ENCODE measurements at regions not wholly inside any gene's neighbourhood (a gene's known extent, or its start where the extent isn't known, plus 50 kb on each side); places are given as distances from the start of the nearest gene placed in this dataset.
A peak's percentile ranks its signal among the peaks of the same experiment; 100 is the strongest.

DNA sequence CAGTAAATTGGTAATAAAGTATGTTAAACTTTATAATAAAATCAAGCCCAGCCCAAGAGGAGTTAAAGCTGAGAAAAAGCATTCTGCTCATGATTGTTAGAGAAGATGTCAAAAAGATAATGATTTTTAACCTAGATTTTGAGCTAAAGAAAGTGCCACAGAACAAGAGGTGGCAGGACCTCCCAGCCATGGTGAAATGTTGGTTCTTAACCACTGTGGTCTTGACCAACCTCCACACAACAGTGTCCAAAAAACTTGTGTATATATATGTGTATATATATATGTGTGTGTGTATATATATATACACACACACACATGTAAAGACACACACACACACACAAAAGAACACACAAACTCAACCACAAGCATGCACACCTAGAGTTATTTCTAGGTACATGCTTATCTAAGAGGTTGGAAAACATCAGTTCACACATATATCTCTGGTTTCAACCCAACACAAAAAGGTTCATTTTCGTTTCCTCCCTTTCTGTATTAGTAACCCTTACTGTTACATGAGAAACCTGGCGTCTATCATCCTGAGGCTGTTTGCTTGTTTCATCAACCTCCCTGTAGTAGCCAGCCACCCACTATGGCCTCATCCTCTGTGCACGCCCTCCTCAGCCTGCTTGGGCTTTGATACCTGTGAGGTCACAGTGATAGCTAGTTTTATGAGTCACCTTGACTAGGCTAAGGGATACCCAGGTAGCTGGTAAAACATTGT, 631.8 kb upstream of the ID2 start:
- DNase-seq (ENCODE audit: low read depth), result no peak

DNA sequence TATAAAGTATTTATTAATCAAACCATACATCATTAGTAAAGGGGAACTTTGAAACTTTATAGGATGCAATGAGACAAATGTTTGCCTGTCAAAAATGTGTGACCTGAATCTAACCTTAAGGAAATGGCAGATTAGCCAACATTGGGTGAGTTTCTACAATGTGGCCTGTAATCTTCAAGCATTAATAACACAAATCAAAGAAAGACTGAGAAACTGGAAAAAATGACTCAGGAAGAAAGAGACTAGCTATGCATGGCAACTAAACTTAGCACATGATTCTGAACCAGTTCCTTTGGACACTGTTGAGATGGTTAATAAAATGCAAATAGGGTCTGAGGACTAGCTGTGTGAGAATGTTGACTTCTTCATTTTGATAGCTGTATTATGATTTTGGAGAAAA, 628.6 kb upstream of the ID2 start:
- DNase-seq (ENCODE audit: low read depth), result peak; percentile 49

DNA sequence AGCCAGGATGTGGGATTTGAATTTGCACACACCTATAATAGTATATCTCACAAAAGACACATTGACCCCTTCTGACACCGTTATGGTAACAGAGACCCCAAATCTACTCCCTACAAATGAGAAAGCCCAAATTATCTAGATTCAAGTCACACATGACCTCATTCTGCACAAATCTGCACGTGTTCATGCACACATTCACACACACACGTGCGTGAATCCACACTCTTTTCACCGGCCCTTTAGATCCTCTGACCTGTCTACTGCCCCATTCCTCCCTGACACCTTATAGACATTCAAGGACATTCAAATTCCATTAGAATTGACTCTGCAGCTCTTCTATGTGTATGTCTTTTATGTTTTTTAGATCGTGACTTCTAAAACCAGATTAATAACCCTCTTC, 627.8 kb upstream of the ID2 start:
- DNase-seq (ENCODE audit: low read depth), result no peak

DNA sequence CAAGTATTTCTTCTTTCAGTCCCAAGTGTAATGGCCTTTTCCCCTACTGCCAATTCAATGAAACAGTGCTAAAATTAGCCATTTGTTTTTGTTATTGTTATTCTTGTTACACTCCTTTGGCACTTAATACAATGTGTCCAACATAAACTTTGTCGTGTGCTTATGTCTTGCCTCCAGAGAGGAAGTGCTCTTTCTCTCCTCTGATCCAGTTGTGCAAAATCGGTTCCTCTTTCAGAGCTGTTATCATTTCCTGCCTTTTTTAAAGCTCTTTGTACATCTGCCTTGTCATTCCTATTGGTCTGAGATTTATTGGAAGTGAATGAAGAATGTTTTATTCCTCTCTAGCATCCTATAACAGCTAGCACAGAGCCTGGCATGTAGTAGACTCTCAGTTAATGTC, 623.2 kb upstream of the ID2 start:
- DNase-seq (ENCODE audit: low read depth), result no peak

DNA sequence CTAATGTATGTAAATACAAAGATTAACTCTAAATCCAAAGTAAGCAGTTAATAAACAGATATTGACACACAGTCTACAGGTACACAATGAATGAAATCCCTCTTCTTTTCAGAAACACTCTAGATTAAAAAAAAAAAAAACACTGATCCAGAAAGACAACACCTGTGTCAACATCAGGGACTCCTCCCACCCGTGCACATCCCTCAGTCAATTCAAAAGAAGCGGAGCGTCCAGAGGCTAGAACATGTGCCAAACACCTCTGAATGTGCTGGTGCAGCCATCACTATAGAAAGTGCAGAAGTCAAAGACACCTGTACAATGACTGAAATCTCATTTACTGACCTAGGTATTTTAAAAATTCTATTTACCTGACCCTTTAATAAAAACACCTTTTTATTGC, 622.6 kb upstream of the ID2 start:
- no peak for DNase-seq (ENCODE audit: low read depth)

DNA sequence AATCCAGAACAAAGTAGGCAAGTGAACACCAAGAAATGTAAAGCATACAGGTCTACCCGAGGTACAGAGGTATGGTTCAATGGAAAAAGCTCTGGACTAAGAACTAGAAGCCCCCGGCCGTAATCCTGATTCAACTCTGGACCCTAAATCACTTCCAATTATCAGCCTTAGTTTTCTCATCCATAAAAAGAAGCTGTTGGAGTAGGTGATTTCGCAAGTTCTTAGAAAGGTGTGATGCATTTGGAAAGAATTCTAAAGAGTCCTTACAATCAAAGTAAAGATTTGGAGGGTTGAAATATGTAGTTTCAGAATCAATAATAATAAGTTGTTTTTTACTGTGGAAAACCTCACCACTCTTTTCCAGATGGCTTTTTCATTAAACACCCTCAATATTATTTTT, 622.1 kb upstream of the ID2 start:
- no peak for DNase-seq (ENCODE audit: low read depth)

DNA sequence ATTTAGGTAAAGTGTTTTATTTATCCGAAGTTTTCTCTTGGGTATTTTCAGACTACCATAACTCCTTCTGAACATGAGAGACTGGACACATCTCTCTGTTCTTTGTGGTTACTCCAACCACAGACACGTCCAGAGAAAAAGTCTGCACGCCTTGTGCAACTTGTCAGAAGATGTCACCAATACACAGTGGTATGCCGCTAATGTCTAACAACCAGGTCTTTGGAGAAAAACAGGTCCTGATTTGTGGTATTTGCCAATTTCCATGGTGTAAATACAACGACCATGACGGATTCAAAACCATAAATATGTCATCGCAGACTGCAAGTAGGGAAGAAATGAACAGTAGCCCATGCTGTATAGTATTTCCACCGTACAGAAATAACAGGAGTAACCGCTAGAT, 620.6 kb upstream of the ID2 start:
- no peak for DNase-seq (ENCODE audit: low read depth)

DNA sequence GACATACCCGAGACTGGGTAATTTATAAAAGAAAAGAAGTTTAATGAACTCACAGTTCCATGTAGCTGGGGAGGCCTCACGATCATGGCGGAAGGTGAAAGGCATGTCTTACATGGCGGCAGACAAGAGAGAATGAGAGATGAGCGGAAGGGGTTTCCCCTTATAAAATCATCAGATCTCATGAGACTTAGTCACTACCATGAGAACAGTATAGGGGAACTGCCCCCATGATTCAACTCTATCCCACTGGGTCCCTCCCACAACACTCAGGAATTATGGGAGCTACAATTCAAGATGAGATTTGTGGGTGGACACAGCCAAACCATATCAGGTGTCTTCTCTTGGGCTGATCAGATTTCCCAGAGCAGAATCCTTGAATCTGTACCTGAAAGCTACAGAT, 617.3 kb upstream of the ID2 start:
- no peak for DNase-seq (ENCODE audit: low read depth)

DNA sequence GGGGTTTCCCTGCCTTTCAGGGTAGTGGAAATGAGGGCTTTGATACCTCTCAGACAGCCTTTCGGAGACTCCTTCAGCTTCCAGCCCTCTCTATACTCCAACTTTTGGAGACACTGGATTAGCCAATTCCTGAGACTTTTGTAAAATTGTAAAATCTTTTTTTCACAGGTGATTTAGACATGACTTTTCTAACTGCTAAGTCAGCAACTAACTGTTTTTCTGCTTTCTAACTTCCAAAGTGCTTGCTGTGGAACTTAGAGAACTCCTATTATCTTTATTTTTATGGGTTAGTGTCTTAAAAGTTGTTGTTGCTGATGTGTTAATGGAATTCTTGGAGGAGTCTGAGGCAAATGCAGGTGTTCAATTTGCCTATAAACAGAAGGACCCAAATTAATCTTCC, 616.7 kb upstream of the ID2 start:
- no peak for DNase-seq (ENCODE audit: low read depth)

DNA sequence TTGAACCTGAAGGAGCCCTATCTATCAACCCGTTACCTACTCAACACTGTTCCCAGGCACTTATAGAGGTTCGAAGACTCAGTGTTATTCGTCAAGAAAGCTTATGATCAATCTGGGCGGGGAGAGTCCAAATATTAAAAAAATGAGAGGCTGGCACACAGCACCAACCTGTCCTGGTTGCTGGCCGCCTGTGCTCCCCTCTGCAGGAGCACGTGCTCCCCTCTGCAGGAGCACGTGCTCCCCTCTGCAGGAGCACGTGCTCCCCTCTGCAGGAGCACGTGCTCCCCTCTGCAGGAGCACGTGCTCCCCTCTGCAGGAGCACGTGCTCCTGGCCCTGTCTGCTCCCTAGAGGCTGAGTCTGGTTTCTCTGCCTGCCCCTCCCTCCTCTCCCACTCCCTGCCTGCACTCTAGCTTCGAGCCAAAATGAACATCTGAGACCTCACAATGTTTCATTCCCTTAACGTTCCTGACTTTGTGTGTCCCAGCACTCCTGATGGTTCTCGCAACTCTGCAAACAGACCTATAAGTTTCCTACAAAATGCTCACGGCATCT, 614.0 kb upstream of the ID2 start:
- no peak for DNase-seq (ENCODE audit: low read depth)

DNA sequence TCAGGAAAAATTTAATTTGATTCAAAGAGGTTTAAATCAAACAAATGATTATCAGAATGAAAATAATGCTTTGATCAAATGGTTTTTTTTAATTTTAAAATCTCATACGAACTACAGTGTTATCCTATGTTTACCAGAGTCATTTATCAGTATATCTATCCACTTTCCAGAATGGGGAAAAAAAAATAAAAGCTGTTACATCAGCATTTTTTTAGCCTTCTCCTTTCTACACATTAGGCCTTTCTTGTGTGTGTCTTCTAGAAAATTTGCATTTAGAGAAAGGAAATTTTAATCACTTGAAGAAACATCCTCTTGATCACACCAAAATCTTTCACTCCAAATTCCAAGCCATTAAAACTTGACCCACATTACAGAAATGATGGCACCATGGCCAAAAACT, 608.9 kb upstream of the ID2 start:
- no peak for DNase-seq (ENCODE audit: low read depth)

DNA sequence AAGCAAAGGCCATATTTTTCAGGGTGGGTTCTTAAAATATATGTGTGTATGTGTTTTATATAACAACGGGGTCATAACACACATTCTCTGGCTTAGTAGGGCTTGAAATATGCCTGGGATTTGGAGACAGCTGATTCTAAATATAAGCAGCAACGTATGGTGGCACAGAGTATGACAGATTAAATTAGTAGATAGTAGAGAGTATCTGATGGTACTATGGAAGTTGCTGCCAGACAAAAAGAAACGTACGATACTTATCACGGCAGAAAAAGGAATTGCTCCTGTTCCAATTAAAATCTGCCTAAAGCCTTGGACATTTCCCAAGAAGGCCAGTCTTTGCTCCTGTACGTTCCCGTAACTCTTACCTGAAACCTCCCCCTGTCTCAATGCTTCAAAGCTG, 607.9 kb upstream of the ID2 start:
- DNase-seq (ENCODE audit: low read depth), result no peak

DNA sequence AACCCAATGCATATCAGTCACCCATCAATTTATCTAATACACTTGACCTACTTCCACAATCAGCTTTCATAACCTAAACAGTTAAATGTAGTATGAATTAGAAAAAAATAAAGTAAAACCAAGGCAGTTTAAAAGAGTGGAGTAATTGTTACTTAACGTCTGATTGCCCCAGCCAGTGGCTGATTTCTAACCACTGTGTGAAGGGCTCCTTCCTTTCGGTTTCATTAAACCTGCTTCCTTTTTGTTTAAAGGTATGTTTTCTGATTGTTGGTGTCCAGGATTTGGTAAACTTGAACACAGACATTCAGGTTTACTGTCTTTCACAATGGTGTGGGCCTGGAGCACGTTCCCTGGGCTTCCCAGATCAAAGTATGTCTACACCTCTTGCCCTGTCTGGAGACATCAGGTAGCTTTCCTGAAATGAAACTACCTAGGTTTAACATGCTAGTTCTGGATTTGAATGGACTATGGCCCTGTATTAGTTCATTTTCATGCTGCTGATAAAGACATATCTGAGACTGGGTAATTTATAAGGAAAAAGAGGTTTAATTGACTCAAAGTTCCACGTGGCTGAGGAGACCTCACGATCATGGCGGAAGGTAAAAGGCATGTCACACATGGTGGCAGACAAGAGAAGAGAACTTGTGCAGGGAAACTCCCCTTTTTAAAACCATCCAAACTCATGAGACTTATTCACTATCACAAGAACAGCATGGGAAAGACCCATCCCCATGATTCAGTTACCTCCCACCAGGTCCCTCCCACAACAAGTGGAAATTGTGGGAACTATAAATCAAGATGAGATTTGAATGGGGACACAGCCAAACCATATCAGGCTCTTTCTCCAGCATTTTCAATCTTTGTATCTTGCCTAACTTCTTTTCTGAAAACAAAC, 605.2 kb upstream of the ID2 start:
- DNase-seq (ENCODE audit: low read depth), result no peak

DNA sequence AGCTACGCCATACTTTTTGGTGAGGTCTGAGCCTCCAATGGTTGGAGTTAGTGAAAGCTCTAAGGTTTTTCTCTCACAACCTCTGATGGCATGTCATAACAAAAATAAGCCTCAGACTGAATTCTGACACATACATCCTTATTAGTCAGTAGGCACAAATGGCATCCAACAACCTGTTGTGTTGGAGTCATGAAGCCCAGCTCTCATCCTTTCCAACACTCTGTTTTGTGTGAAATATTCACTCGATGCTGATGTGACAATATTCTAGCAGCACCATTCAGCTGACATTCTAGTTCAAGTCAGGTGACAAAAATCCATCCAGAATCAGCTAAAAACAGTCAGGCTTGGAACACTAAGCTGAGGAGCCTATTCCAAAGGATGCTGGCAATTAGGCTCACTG, 603.2 kb upstream of the ID2 start:
- DNase-seq (ENCODE audit: low read depth), result no peak

DNA sequence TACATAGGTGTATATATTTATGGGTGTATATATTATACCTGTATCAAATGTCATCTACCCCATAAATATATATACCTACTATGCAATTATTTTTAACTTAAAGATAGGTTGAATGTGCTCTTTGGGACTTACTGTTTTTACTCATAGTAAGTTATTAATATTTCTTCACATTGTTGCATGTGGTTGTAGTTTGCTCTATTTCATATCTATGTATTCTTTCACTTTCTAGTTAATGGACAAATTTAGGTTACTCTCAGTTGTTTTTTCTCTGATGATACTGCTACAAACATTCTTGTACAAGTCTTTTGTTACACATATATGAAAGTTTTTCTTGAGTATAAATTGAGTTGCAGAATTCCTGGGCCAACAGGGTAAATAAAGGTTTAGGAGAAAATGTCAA, 601.8 kb upstream of the ID2 start:
- no peak for DNase-seq (ENCODE audit: low read depth)

DNA sequence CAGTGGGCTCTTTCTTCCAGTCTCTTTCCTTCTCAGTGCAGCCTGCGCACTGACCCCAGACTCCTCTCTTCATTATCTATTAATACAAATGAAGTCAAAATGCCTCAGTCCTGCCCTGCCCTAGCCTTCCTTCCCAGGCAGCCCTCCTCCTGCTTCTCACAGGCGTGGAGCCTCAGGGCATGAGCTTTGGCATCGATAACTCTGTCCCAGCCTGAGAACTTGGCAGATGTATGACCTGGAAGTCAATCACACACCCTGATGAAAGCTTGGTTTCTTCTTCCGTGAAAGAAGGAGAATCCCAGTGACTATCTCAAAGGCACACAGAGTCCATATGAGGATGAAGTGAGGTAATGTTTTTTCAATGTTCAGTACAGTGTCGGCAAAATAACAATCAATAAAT, 600.7 kb upstream of the ID2 start:
- DNase-seq (ENCODE audit: low read depth), result no peak

DNA sequence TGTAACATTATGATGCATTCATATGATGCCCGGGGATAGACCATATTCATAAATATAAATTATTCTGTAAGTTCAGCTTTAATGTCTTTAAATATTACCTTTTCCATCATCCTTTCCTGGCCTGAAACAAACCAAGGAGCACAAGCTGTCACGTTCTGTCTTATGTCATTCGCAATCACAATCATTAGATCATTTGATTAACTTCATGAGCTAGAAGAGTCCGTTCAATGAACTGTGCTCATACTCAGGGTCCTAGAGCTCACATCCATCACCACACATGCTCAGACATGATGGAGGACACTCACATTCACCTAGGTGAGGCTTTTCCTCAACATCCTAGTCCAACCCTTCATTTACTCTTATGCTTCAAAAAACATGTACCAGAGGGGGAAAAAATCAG, 599.0 kb upstream of the ID2 start:
- DNase-seq (ENCODE audit: low read depth), result no peak

DNA sequence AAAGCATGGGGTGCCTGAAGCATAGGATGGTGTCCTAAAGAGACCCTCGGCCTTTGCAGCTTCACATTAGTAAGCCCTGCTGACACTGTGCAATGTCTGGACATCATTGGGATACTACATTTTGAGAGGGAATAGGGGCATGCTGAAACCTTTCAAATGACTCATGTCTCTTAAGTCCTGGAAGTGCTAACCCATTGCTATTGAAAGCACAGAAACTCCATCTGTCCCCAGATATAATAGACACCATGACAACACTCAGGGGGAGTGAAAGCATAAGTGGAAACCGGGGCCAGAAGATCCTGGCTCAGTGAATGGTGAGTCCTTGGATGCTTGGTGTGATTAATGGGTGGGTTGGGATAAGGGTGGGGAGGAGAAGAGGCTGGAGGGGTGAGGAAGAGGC, 595.5 kb upstream of the ID2 start:
- DNase-seq (ENCODE audit: low read depth), result peak; percentile 42

DNA sequence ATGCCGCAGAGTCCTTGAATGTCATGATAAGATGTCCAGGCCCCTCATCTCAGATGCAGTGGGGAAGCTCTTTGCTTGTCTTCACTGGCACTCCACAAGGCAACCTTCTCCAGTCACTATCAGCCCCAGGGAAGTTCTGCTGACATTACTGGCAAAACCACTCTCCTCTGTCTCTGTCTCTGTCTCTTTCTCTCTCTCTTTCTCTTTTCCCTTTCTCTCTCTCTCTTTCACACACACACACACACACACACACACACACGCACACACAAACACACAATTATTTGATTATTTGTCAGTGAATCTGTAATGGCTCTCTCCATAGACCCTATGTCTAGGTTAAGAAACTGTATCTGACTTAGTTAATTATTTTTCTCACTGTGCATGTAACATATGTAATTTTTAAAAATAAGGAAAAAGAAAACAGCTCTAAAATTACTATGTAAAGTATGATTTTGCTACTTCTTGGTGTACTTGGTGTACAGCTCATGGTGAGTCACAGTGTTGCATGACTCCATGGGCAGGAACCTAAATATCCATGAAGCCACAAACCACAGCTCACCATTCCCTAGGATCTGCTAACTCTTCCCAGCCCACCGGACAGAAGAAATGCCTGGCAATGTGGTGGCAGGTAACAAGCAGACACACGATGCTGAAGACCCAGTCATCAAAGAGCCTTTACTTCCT, 594.9 kb upstream of the ID2 start:
- peak; percentile 97 for DNase-seq (ENCODE audit: low read depth)

DNA sequence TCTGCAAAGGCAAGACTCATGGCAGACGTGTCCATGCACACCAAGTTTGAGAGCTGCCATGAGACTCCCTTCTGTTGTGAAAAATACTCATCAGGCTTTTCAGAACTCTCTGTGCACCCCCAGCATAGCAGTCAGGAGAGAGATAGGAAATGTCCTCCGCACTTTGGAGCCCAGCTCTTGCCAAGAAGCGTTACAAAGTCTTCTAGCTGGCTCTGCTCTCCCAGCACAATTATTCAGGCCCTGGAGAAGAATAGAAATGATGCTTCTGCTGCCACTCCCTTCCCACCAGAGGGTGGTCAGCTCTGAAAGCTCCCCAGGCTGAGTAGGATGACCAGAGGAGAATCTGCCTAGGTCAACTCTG, 594.4 kb upstream of the ID2 start:
- peak; percentile 80 for DNase-seq (ENCODE audit: low read depth)

DNA sequence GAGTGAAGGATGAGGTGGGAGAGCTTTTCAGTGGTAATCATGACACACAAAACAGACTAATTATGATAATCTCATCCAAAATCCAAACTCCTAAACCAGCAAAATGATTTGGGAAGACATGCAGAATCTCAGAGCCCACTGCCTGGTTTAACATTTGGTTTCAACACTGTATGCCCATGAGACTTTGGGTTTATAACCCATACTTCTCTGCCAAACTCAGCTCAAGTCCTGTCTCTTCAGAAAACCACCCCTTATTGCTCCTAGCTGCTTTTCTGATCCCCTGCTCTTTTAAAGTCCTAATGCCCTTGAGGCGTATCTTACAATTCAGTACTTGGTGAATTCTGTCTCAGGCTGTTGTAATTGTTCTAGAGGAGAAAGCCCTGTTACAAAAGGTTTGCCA, 593.0 kb upstream of the ID2 start:
- DNase-seq (ENCODE audit: low read depth), result no peak

DNA sequence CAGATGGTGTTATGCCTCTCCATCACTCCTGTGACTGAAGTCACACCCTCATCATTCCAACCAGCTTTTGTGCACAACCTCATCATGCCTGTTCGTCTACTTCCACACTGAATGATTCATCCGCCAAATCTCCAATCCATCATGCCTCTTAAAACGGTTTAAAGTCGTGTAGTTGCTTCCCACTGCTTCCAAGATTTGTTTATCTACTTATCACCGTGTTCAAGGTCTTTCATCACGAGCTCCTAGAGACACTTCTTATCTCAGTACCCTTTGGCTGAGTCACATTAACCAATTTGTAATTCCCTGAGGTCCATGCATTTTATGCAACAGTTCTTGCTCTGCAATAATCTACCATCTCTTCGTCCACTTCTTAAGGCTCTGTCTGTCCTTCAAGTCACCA, 592.3 kb upstream of the ID2 start:
- peak; percentile 91 for DNase-seq (ENCODE audit: low read depth)
